ENCODE measurements at regions not wholly inside any gene's neighbourhood (a gene's known extent, or its start where the extent isn't known, plus 50 kb on each side); places are given as distances from the start of the nearest gene placed in this dataset.
A peak's percentile ranks its signal among the peaks of the same experiment; 100 is the strongest.
"Not testable (repeated sequence)": the region's sequence is repeated elsewhere in the genome, so short reads cannot be mapped to it uniquely, and the experiment has no call there.

- no peak overlapping the region for H3K4me3 ChIP-seq (ENCODE audit: low read depth, low read length)
- DNase-seq (ENCODE audit: low read depth): no peak
- no peak for TF ChIP-seq CTCF (conservative IDR thresholded peaks at IDR 0.05; ENCODE audit: low read depth, low read length)
Measured at GRCh38 chr15:31437686-31438085, 111.1 kb downstream of the KLF13 start.

GRCh38 chr15:31438601-31439265 is 112.1 kb downstream of the KLF13 start:
- no peak for TF ChIP-seq CTCF (conservative IDR thresholded peaks at IDR 0.05; ENCODE audit: low read depth, low read length)
- no peak overlapping the region for H3K4me3 ChIP-seq (ENCODE audit: low read depth, low read length)
- no peak for DNase-seq (ENCODE audit: low read depth)

- no peak for DNase-seq (ENCODE audit: low read depth)
- TF ChIP-seq CTCF (conservative IDR thresholded peaks at IDR 0.05; ENCODE audit: low read depth, low read length): peak; percentile 22
- no peak overlapping the region for H3K4me3 ChIP-seq (ENCODE audit: low read depth, low read length)
Measured at GRCh38 chr15:31439328-31439727, 112.7 kb downstream of the KLF13 start.

GRCh38 chr15:31440216-31440615 is 113.6 kb downstream of the KLF13 start:
- peak overlapping the region; percentile 62 for H3K4me3 ChIP-seq (ENCODE audit: low read depth, low read length)
- DNase-seq (ENCODE audit: low read depth): not testable (repeated sequence)

- H3K4me3 ChIP-seq (ENCODE audit: low read depth, low read length): peak overlapping the region; percentile 62
- no peak for TF ChIP-seq CTCF (conservative IDR thresholded peaks at IDR 0.05; ENCODE audit: low read depth, low read length)
- no peak for DNase-seq (ENCODE audit: low read depth)
Measured at GRCh38 chr15:31440754-31441311, 114.2 kb downstream of the KLF13 start.

- no peak for TF ChIP-seq CTCF (conservative IDR thresholded peaks at IDR 0.05; ENCODE audit: low read depth, low read length)
- H3K4me3 ChIP-seq (ENCODE audit: low read depth, low read length): no peak overlapping the region
- DNase-seq (ENCODE audit: low read depth): no peak
Measured at GRCh38 chr15:31442226-31442625, 115.6 kb downstream of the KLF13 start.

- H3K4me3 ChIP-seq (ENCODE audit: low read depth, low read length): no peak overlapping the region
- peak; percentile 11 for TF ChIP-seq CTCF (conservative IDR thresholded peaks at IDR 0.05; ENCODE audit: low read depth, low read length)
- DNase-seq (ENCODE audit: low read depth): peak; percentile 15
Measured at GRCh38 chr15:31442699-31443111, 116.1 kb downstream of the KLF13 start.
